ENCODE measurements at regions not wholly inside any gene's neighbourhood (a gene's known extent, or its start where the extent isn't known, plus 50 kb on each side); places are given as distances from the start of the nearest gene placed in this dataset.

- TF ChIP-seq POLR2A (IDR thresholded peaks at IDR 0.05; ENCODE audit: low read length): no peak
- no peak for TF ChIP-seq GATA1 (IDR thresholded peaks at IDR 0.05; ENCODE audit: low read depth, low read length)
Measured at GRCh38 chr13:63167699-63168337, 1752.2 kb upstream of the PCDH20 start.
